ENCODE measurements at regions not wholly inside any gene's neighbourhood (a gene's known extent, or its start where the extent isn't known, plus 50 kb on each side); places are given as distances from the start of the nearest gene placed in this dataset.

GRCh38 chr16:85170590-85171003, 58.3 kb upstream of the CIBAR2 start:
- TF ChIP-seq CTCF (conservative IDR thresholded peaks at IDR 0.05) (no peak), EZH2 (IDR thresholded peaks at IDR 0.05; ENCODE audit: low read depth) (no peak)

All from PC-9 (cell line).